HepG2 (cell line): ENCODE measurements at regions not wholly inside any gene's neighbourhood (a gene's known extent, or its start where the extent isn't known, plus 50 kb on each side); places are given as distances from the start of the nearest gene placed in this dataset.

Experiments
- ATM ChIP-seq: fragments of 450-650 bp; IDR thresholded peaks from 2 replicates; pipeline ENCODE4 v1.7.1; 2017; ENCODE audit warnings: mild to moderate bottlenecking, borderline replicate concordance
- FOXP1 ChIP-seq, 2 experiments: fragments of 450-650 bp in 1 of 2; IDR thresholded peaks; 2 replicates each; pipeline ENCODE4 v1.6.1; 2017 to 2018; ENCODE audit warnings: antibody characterized with exemption in 1 of 2
- KDM2A ChIP-seq: sonication (generic); formaldehyde crosslinking; IDR thresholded peaks from 2 replicates; pipeline ENCODE4 v1.4.0; 2020; ENCODE audit warnings: low read depth, missing genetic modification reagents, borderline replicate concordance
- SIX4 ChIP-seq: sonication (generic); formaldehyde crosslinking; IDR thresholded peaks from 2 replicates; pipeline ENCODE4 v1.4.0; 2020; ENCODE audit warnings: missing genetic modification reagents
- TSC22D2 ChIP-seq: sonication (generic); formaldehyde crosslinking; IDR thresholded peaks from 2 replicates; pipeline ENCODE4 v1.5.1; 2020; ENCODE audit warnings: missing genetic modification reagents, mild to moderate bottlenecking, borderline replicate concordance
- ZNF30 ChIP-seq: sonication (generic); formaldehyde crosslinking; IDR thresholded peaks from 2 replicates; pipeline ENCODE4 v1.5.0; 2020; ENCODE audit warnings: mild to moderate bottlenecking, missing genetic modification reagents
- ZNF34 ChIP-seq: sonication (generic); formaldehyde crosslinking; IDR thresholded peaks from 2 replicates; pipeline ENCODE4 v1.4.0; 2020; ENCODE audit warnings: mild to moderate bottlenecking, missing genetic modification reagents, borderline replicate concordance
- ZNF557 ChIP-seq: sonication (generic); formaldehyde crosslinking; IDR thresholded peaks from 2 replicates; pipeline ENCODE4 v1.4.0; 2020; ENCODE audit warnings: missing genetic modification reagents
- ZNF609 ChIP-seq: sonication (generic); formaldehyde crosslinking; IDR thresholded peaks from 2 replicates; pipeline ENCODE4 v1.4.0; 2020; ENCODE audit warnings: mild to moderate bottlenecking, missing genetic modification reagents, borderline replicate concordance
- ZNF674 ChIP-seq: sonication (generic); formaldehyde crosslinking; IDR thresholded peaks from 2 replicates; pipeline ENCODE4 v1.5.0; 2020; ENCODE audit warnings: low read depth, mild to moderate bottlenecking, missing genetic modification reagents
- ZSCAN20 ChIP-seq: sonication (generic); formaldehyde crosslinking; IDR thresholded peaks from 2 replicates; pipeline ENCODE4 v1.4.0; 2020; ENCODE audit warnings: missing genetic modification reagents, mild to moderate bottlenecking, borderline replicate concordance

- no peak for TF ChIP-seq ZNF34 (CRISPR knock-in tag)
- no peak for TF ChIP-seq FOXP1 (IDR thresholded peaks at IDR 0.05)
- no peak for TF ChIP-seq FOXP1 (CRISPR knock-in tag; IDR thresholded peaks at IDR 0.05)
- TF ChIP-seq ZNF609 (CRISPR knock-in tag): no peak
- no peak for TF ChIP-seq ZNF674 (CRISPR knock-in tag)
- no peak for TF ChIP-seq ZNF30 (CRISPR knock-in tag)
- TF ChIP-seq SIX4 (CRISPR knock-in tag): no peak
- TF ChIP-seq ZSCAN20: no peak
- TF ChIP-seq TSC22D2 (CRISPR knock-in tag): no peak
- TF ChIP-seq KDM2A: no peak
- no peak for TF ChIP-seq ZNF557 (CRISPR knock-in tag)
- TF ChIP-seq ATM: no peak
These were observed 458.3 kb downstream of the ETNK1 start (continued) for GRCh38 chr12:23083267-23083666.
